CD4-positive, CD25-positive, alpha-beta regulatory T cell (primary cell): ENCODE measurements at regions not wholly inside any gene's neighbourhood (a gene's known extent, or its start where the extent isn't known, plus 50 kb on each side); places are given as distances from the start of the nearest gene placed in this dataset.

Experiments
- ATAC-seq, 2 donors: fragments of 150-1000 bp; cut with Tn5 transposase; one replicate each; pipeline ENCODE4 v1.10.0; 2021; ENCODE audit warnings: low read depth in 2 of 2, moderate number of reproducible peaks in 2 of 2, moderate library complexity in 1 of 2
- DNase-seq, 3 donors: peaks; one replicate each; pipeline versions ENCODE4 v3.0.0 to v3.0.0-alpha.2; 2012 to 2022; ENCODE audit warnings: mixed read lengths in 1 of 3
- H3K27ac ChIP-seq: one replicate; pipeline ENCODE4 v1.7.0; 2013; ENCODE audit warnings: mild to moderate bottlenecking, low read length; ENCODE audit not compliant: insufficient read depth, poor library complexity, severe bottlenecking
- H3K27me3 ChIP-seq: one replicate; pipeline ENCODE4 v1.7.0; 2013; ENCODE audit warnings: low read length; ENCODE audit not compliant: control insufficient read depth, insufficient read depth
- H3K36me3 ChIP-seq: one replicate; pipeline ENCODE4 v1.7.0; 2013; ENCODE audit warnings: mild to moderate bottlenecking, low read length, moderate library complexity; ENCODE audit not compliant: control insufficient read depth, insufficient read depth
- H3K4me1 ChIP-seq: 2 replicates; pipeline ENCODE4 v1.7.0; 2013; ENCODE audit warnings: mild to moderate bottlenecking, low read length; ENCODE audit not compliant: insufficient read depth, control insufficient read depth, poor library complexity, severe bottlenecking
- H3K4me3 ChIP-seq: one replicate; pipeline ENCODE4 v1.7.0; 2013; ENCODE audit warnings: low read depth, mild to moderate bottlenecking, low read length, moderate library complexity
- H3K9me3 ChIP-seq, 2 experiments: 1 replicate in 1 of 2; 2 replicates in 1 of 2; pipeline ENCODE4 v1.7.0; 2013; ENCODE audit warnings: low read length in 2 of 2, mild to moderate bottlenecking in 1 of 2, moderate library complexity in 1 of 2; ENCODE audit not compliant: control insufficient read depth in 2 of 2
- H3K27ac Mint-ChIP-seq, 3 donors: one replicate each; pipeline ENCODE4 v1.8.0; 2020 to 2022; ENCODE audit warnings: mild to moderate bottlenecking in 3 of 3, mixed read lengths in 3 of 3, moderate library complexity in 2 of 3
- H3K27me3 Mint-ChIP-seq: one replicate; pipeline ENCODE4 v1.8.0; 2022; ENCODE audit warnings: mild to moderate bottlenecking, mixed read lengths
- H3K36me3 Mint-ChIP-seq: one replicate; pipeline ENCODE4 v1.8.0; 2020; ENCODE audit warnings: mixed read lengths
- H3K4me1 Mint-ChIP-seq, 4 donors: one replicate each; pipeline ENCODE4 v1.8.0; 2020 to 2022; ENCODE audit warnings: mixed read lengths in 4 of 4, mild to moderate bottlenecking in 1 of 4
- H3K4me3 Mint-ChIP-seq, 4 donors: one replicate each; pipeline ENCODE4 v1.8.0; 2020 to 2022; ENCODE audit warnings: mild to moderate bottlenecking in 4 of 4, mixed read lengths in 4 of 4, moderate library complexity in 3 of 4
- H3K9me3 Mint-ChIP-seq, 7 donors: one replicate each; pipeline ENCODE4 v1.8.0; 2020 to 2022; ENCODE audit warnings: mixed read lengths in 7 of 7, mild to moderate bottlenecking in 3 of 7, moderate library complexity in 2 of 7

DNA sequence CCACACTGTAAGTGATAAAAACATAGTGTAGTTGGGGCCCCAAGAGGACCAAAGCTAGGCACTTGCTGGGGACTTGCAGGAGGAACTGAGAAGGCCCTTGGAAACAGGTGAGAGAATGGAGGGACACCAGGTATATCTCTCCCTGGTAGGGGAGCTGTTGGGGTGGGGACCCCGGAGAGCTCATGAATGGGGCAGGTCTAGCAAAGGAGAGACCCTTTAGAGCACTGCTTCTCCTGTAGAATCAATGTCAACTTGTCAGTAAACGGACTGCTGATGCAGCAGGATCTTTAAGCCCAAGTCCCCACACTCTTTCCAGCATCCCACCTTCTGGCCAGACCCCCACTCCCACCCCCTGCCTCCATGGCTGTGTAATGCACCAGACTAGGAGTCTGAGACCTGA lies 109.6 kb upstream of the THY1 start:
- no peaks in the 10 kb centered on the region for H3K9me3 ChIP-seq
- no peaks in the 10 kb centered on the region for H3K9me3 Mint-ChIP-seq
- H3K27me3 Mint-ChIP-seq = peaks cover 14% of the 10 kb centered on the region
- no peaks in the 10 kb centered on the region for H3K36me3 ChIP-seq
- H3K4me1 ChIP-seq = no peaks in the 10 kb centered on the region
- no peaks in the 10 kb centered on the region for H3K36me3 Mint-ChIP-seq
- no peak overlapping the region for H3K4me3 ChIP-seq
- H3K27ac Mint-ChIP-seq = no peak overlapping the region
- H3K4me1 Mint-ChIP-seq = no peaks in the 10 kb centered on the region
- no peak for ATAC-seq
- no peak for DNase-seq
- no peak overlapping the region for H3K27ac ChIP-seq
- no peak overlapping the region for H3K4me3 Mint-ChIP-seq
- H3K27me3 ChIP-seq = no peaks in the 10 kb centered on the region

DNA sequence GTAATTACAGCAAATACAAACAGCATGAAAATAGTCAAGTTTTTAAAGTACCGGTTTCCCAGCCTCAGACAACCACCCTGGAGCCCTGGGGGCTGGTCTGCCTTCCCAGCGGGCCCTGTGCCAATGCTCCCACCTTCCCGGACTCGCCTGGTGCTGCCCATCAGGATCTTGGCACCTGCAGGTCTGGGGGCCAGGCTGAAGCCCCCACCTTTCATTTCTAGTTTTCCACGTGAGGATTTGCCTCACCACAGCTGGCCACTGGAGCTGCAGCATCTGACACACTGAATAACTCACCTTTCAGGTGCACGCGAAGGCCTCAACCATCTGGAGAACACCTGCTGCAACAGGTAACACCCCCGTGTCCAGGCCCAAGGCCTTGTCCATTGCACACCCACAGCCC lies 108.7 kb upstream of the THY1 start:
- H3K9me3 Mint-ChIP-seq = no peaks in the 10 kb centered on the region
- Histone ChIP-seq H3K36me3 (no peaks in the 10 kb centered on the region), H3K4me1 (no peaks in the 10 kb centered on the region), H3K27ac (no peak overlapping the region), H3K9me3 (no peaks in the 10 kb centered on the region), H3K4me3 (no peak overlapping the region), H3K27me3 (no peaks in the 10 kb centered on the region)
- no peaks in the 10 kb centered on the region for H3K4me1 Mint-ChIP-seq
- H3K27ac Mint-ChIP-seq = no peak overlapping the region
- H3K27me3 Mint-ChIP-seq = peaks cover 12% of the 10 kb centered on the region
- DNase-seq = no peak
- no peak overlapping the region for H3K4me3 Mint-ChIP-seq
- no peak for ATAC-seq
- no peaks in the 10 kb centered on the region for H3K36me3 Mint-ChIP-seq

DNA sequence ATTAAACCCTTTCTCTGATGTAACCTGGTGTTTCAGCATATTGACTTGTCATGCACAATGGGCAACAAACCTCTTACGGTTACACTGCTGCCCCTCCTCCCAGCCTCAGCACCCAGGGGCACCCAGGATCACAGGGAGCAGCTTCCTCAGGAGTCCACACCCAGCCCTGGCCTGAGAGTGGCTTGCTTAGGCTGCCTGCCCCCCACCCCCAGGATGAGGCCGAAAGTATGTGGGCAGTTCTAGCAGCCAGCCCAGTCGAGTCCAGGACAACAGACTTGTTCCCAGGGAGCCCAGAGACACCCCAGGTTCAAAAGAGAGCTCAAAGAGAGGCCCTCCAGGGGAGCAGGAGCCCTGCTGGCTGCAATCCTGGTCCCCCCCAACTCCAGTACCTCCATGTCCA lies 108.1 kb upstream of the THY1 start:
- no peaks in the 10 kb centered on the region for H3K27me3 ChIP-seq
- Mint-ChIP-seq H3K36me3 (no peaks in the 10 kb centered on the region), H3K4me3 (no peak overlapping the region), H3K27me3 (peaks cover 9% of the 10 kb centered on the region), H3K4me1 (no peaks in the 10 kb centered on the region), H3K27ac (no peak overlapping the region), H3K9me3 (no peaks in the 10 kb centered on the region)
- no peak overlapping the region for H3K27ac ChIP-seq
- H3K9me3 ChIP-seq = no peaks in the 10 kb centered on the region
- DNase-seq = no peak
- H3K36me3 ChIP-seq = no peaks in the 10 kb centered on the region
- ATAC-seq = no peak
- H3K4me1 ChIP-seq = no peaks in the 10 kb centered on the region
- H3K4me3 ChIP-seq = no peak overlapping the region

DNA sequence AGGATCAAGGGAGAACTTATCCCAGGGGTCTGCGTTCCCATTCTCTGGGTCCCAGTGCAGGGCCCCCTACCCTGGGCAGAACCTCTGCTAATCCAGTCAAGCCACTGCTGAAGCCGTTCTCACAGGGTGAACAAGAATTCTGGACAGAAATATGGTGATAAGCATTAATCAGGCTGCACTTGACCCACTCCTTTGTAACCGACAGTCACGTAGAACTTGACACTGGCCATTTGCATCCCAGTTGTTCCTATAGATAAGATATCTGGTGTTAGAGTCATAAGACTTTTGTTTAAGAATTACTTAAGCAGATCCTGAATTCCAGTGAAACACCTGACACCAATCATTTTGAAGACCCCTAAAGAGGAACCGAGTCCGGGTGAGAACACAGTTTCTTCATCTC lies 107.5 kb upstream of the THY1 start:
- Mint-ChIP-seq H3K4me1 (no peaks in the 10 kb centered on the region), H3K27ac (no peak overlapping the region), H3K4me3 (no peak overlapping the region), H3K9me3 (no peaks in the 10 kb centered on the region), H3K36me3 (no peaks in the 10 kb centered on the region), H3K27me3 (peaks cover 11% of the 10 kb centered on the region)
- Histone ChIP-seq H3K27ac (no peak overlapping the region), H3K9me3 (no peaks in the 10 kb centered on the region), H3K4me1 (no peaks in the 10 kb centered on the region), H3K36me3 (no peaks in the 10 kb centered on the region), H3K4me3 (no peak overlapping the region), H3K27me3 (no peaks in the 10 kb centered on the region)
- DNase-seq (no peak), ATAC-seq (no peak)

DNA sequence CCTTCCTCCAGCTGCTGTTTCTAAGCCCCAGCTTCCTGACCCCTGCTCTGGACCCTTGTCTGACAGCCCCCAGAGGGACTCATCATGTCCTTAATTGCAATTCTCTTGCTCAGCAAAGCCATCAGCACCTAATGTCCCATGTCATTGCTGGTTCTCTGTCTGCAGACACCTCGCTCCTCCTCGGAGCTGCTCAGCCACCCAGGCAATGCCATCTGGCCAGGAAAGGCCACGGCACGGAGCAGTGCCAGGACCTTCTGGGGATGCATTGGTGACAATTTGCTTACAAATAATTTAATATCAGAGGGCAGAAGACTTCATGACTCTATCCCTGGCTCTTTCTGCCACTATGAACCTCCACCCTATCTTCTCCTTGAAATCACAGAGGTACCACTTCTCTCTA lies 107.0 kb upstream of the THY1 start:
- H3K27ac Mint-ChIP-seq = no peak overlapping the region
- no peak overlapping the region for H3K4me3 ChIP-seq
- H3K9me3 ChIP-seq = no peaks in the 10 kb centered on the region
- no peaks in the 10 kb centered on the region for H3K36me3 Mint-ChIP-seq
- H3K4me3 Mint-ChIP-seq = no peak overlapping the region
- H3K27ac ChIP-seq = no peak overlapping the region
- DNase-seq (no peak), ATAC-seq (no peak)
- no peaks in the 10 kb centered on the region for H3K27me3 ChIP-seq
- H3K9me3 Mint-ChIP-seq = no peaks in the 10 kb centered on the region
- H3K36me3 ChIP-seq = no peaks in the 10 kb centered on the region
- H3K27me3 Mint-ChIP-seq = peaks cover 11% of the 10 kb centered on the region
- H3K4me1 Mint-ChIP-seq = no peaks in the 10 kb centered on the region
- H3K4me1 ChIP-seq = no peaks in the 10 kb centered on the region

DNA sequence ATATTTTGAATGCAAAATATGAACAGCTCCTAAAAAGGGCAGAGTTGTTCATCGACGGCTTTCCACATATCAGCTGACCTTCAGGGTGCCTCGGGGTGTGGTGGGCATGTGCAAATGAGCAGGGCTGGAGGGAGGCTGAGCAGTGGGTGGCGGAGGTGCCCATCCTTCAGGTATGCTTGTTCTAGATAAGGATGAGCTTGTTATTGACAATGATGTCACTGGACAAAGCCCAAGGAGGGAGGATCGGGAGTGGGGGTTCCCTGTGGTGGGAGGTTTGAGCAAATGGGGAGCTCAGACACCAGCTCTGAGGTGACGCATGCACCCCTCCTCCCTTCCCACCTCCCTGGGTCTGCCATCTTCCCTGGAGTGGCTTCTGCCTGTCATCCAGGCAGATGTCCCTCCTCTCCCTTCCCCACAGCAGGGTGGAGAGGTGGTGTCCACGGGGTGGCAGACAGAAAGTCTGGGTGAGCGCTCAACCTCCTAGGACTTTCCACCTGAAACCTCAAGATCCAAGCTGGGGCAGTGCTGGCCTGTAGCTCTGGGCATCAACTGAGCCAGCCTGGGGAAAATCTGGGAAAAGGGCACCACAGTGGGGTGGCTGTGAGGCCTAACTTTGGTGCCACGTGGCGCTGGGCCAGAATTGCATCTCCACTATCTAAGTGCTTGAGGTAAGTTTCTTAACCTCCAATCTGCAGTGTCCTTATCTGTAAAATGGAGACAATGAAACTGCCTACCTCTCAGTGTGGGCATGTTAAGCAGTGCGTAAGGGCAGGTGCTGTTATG lies 106.3 kb upstream of the THY1 start:
- no peaks in the 10 kb centered on the region for H3K9me3 Mint-ChIP-seq
- Histone ChIP-seq H3K4me3 (no peak overlapping the region), H3K9me3 (no peaks in the 10 kb centered on the region), H3K4me1 (no peaks in the 10 kb centered on the region), H3K27ac (no peak overlapping the region), H3K27me3 (no peaks in the 10 kb centered on the region), H3K36me3 (no peaks in the 10 kb centered on the region)
- ATAC-seq = no peak
- no peak overlapping the region for H3K27ac Mint-ChIP-seq
- no peaks in the 10 kb centered on the region for H3K36me3 Mint-ChIP-seq
- peaks cover 11% of the 10 kb centered on the region for H3K27me3 Mint-ChIP-seq
- H3K4me3 Mint-ChIP-seq = no peak overlapping the region
- no peaks in the 10 kb centered on the region for H3K4me1 Mint-ChIP-seq
- DNase-seq = no peak

DNA sequence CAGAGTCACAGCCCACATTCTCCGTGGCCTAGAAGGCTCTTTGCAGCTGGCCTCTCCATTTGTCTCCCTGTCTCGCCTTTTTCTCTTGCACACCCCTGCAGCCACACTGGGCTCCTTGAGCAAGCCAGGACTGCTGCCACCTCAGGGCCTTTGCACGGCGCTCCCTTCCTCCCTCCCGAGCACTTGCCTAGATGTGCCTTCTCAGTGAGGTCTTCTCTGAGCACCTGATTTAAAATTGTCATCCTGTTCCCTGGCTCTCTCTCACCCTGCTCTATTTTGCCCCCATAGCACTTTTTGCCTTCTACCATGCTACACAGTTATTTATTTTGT lies 102.9 kb upstream of the THY1 start:
- Mint-ChIP-seq H3K27me3 (peaks cover 7% of the 10 kb centered on the region), H3K4me1 (no peaks in the 10 kb centered on the region), H3K4me3 (no peak overlapping the region), H3K36me3 (no peaks in the 10 kb centered on the region), H3K9me3 (peaks cover 0 to 1% (median 0%) of the 10 kb centered on the region in 7 donors), H3K27ac (no peak overlapping the region)
- no peak overlapping the region for H3K4me3 ChIP-seq
- ATAC-seq = no peak
- no peaks in the 10 kb centered on the region for H3K27me3 ChIP-seq
- no peaks in the 10 kb centered on the region for H3K36me3 ChIP-seq
- DNase-seq = no peak
- no peaks in the 10 kb centered on the region for H3K4me1 ChIP-seq
- H3K27ac ChIP-seq = no peak overlapping the region
- H3K9me3 ChIP-seq = no peaks in the 10 kb centered on the region

DNA sequence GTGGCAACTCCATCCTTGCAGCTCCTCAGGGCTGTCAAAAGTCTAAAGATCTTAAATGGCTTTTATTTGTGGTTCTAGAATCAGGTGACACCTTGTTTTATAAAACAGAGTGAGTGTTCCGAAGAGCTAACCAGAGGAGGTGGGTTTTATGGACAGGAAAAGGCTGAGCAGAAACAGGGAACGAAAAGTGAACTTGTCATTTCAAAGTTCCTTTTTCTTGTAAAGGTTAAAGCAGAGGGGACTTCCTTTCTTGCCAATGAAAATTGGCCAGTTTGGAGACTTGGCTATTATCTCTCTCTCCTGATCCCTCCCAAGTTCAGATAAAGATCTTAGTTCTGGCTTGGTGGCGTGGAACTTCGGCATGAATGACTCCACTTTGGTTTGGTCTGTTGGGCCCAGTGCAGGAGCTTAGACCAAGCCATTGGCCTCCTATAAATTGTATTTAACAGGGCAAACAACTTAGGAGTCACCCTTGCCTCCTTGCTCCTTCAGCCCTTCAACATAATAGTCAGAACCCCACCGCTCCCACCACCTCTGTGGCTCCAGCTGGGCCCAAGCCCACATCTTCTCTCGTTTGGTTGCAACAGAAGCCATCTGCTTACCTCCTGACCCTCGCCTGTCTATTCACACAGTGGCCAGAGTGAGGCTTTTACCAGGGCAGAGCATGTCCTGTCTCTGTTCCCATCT lies 102.4 kb upstream of the THY1 start:
- Mint-ChIP-seq H3K4me3 (no peak overlapping the region), H3K9me3 (peaks cover 0 to 1% (median 0%) of the 10 kb centered on the region in 7 donors), H3K36me3 (no peaks in the 10 kb centered on the region), H3K27ac (no peak overlapping the region), H3K27me3 (peaks cover 7% of the 10 kb centered on the region), H3K4me1 (no peaks in the 10 kb centered on the region)
- DNase-seq (no peak), ATAC-seq (no peak)
- H3K4me1 ChIP-seq = no peaks in the 10 kb centered on the region
- H3K36me3 ChIP-seq = no peaks in the 10 kb centered on the region
- H3K27me3 ChIP-seq = no peaks in the 10 kb centered on the region
- no peaks in the 10 kb centered on the region for H3K9me3 ChIP-seq
- no peak overlapping the region for H3K27ac ChIP-seq
- H3K4me3 ChIP-seq = no peak overlapping the region
